DND-41 (cell line): ENCODE measurements at regions not wholly inside any gene's neighbourhood (a gene's known extent, or its start where the extent isn't known, plus 50 kb on each side); places are given as distances from the start of the nearest gene placed in this dataset.

ENCODE experiments used
- ATAC-seq: fragments of 200-7000 bp; cut with Tn5 transposase; 3 replicates; pipeline ENCODE4 v1.9.1; 2021; ENCODE audit warnings: low read depth; ENCODE audit not compliant: insufficient read depth
- DNase-seq: peaks from one replicate; pipeline ENCODE4 v3.0.0-alpha.2; 2020
- H2AFZ ChIP-seq: 2 replicates; pipeline ENCODE4 v1.6.0; 2012; ENCODE audit warnings: low read depth, low read length
- H3K27ac ChIP-seq: 2 replicates; pipeline ENCODE4 v1.5.1; 2012; ENCODE audit warnings: low read length, inconsistent platforms
- H3K27me3 ChIP-seq: fragments of 200-600 bp; sonication (generic); 2 replicates; pipeline ENCODE4 v1.6.0; 2012; ENCODE audit warnings: low read length, mild to moderate bottlenecking, inconsistent platforms; ENCODE audit not compliant: insufficient read depth, poor library complexity
- H3K36me3 ChIP-seq: 2 replicates; pipeline ENCODE4 v1.5.1; 2012; ENCODE audit warnings: low read length, inconsistent platforms; ENCODE audit not compliant: insufficient read depth
- H3K4me1 ChIP-seq: 2 replicates; pipeline ENCODE4 v1.5.1; 2012; ENCODE audit warnings: mild to moderate bottlenecking, low read length; ENCODE audit not compliant: insufficient read depth
- H3K4me2 ChIP-seq: 2 replicates; pipeline ENCODE4 v1.6.0; 2012; ENCODE audit warnings: mild to moderate bottlenecking, moderate library complexity, low read length, inconsistent platforms; ENCODE audit not compliant: insufficient read depth
- H3K4me3 ChIP-seq, 2 experiments: fragments of 200-600 bp in 1 of 2; shearing (Covaris generic) in 1 of 2; 2 replicates each; pipeline ENCODE4 v1.5.1; 2012 to 2016; ENCODE audit warnings: inconsistent platforms in 2 of 2, low read length in 2 of 2, mild to moderate bottlenecking in 2 of 2, low read depth in 1 of 2, moderate library complexity in 1 of 2
- H3K79me2 ChIP-seq: 2 replicates; pipeline ENCODE4 v1.6.0; 2012; ENCODE audit warnings: low read length, inconsistent platforms; ENCODE audit not compliant: insufficient read depth
- H3K9ac ChIP-seq: 2 replicates; pipeline ENCODE4 v1.6.0; 2012; ENCODE audit warnings: low read depth, mild to moderate bottlenecking, inconsistent platforms, low read length, moderate library complexity
- H3K9me3 ChIP-seq: 2 replicates; pipeline ENCODE4 v1.5.1; 2012; ENCODE audit warnings: low read length, moderate library complexity, mild to moderate bottlenecking, inconsistent platforms; ENCODE audit not compliant: insufficient read depth, severe bottlenecking
- H4K20me1 ChIP-seq: 2 replicates; pipeline ENCODE4 v1.6.0; 2012; ENCODE audit warnings: low read length; ENCODE audit not compliant: insufficient read depth
- CTCF ChIP-seq: IDR thresholded peaks from 2 replicates; pipeline ENCODE4 v1.5.1; 2012; ENCODE audit warnings: borderline replicate concordance, low read length, moderate library complexity, mild to moderate bottlenecking; ENCODE audit not compliant: poor library complexity, severe bottlenecking; ENCODE audit errors: extremely low read depth
- EZH2 ChIP-seq: IDR thresholded peaks from 3 replicates; pipeline ENCODE4 v1.6.1; 2012; ENCODE audit warnings: borderline replicate concordance, low read depth, mild to moderate bottlenecking, moderate library complexity, low read length, inconsistent platforms; ENCODE audit not compliant: severe bottlenecking

- Histone ChIP-seq H4K20me1 (no peaks in the 10 kb centered on the region), H3K4me1 (no peaks in the 10 kb centered on the region), H3K79me2 (no peaks in the 10 kb centered on the region), H3K27ac (no peak overlapping the region), H3K4me2 (no peak overlapping the region), H2AFZ (no peak overlapping the region), H3K27me3 (peaks cover 16% of the 10 kb centered on the region), H3K36me3 (no peaks in the 10 kb centered on the region), H3K9ac (no peak overlapping the region), H3K4me3 (no peak overlapping the region), H3K9me3 (no peaks in the 10 kb centered on the region)
- TF ChIP-seq EZH2 (no peak), CTCF (no peak)
- DNase-seq (no peak), ATAC-seq (no peak)
Measured at GRCh38 chr20:51204051-51204715, 181.3 kb upstream of the KCNG1 start.

- DNase-seq: no peak
- Histone ChIP-seq H3K27ac (no peak overlapping the region), H3K4me3 (no peak overlapping the region), H3K36me3 (no peaks in the 10 kb centered on the region), H3K4me1 (no peaks in the 10 kb centered on the region), H4K20me1 (no peaks in the 10 kb centered on the region), H3K79me2 (no peaks in the 10 kb centered on the region), H2AFZ (no peak overlapping the region), H3K4me2 (no peak overlapping the region), H3K27me3 (peaks cover under 1% of the 10 kb centered on the region), H3K9me3 (no peaks in the 10 kb centered on the region), H3K9ac (no peak overlapping the region)
- no peak for TF ChIP-seq EZH2
- TF ChIP-seq CTCF: no peak
- ATAC-seq: no peak
Measured at GRCh38 chr20:51202304-51202703, 179.4 kb upstream of the KCNG1 start.

- no peaks in the 10 kb centered on the region for H3K79me2 ChIP-seq
- H3K9ac ChIP-seq: no peak overlapping the region
- H3K27ac ChIP-seq: no peak overlapping the region
- H3K4me3 ChIP-seq: no peak overlapping the region
- no peaks in the 10 kb centered on the region for H3K36me3 ChIP-seq
- DNase-seq (no peak), ATAC-seq (no peak)
- H3K4me1 ChIP-seq: no peaks in the 10 kb centered on the region
- H4K20me1 ChIP-seq: no peaks in the 10 kb centered on the region
- H2AFZ ChIP-seq: no peak overlapping the region
- H3K27me3 ChIP-seq: peaks cover 10% of the 10 kb centered on the region
- no peaks in the 10 kb centered on the region for H3K9me3 ChIP-seq
- H3K4me2 ChIP-seq: no peak overlapping the region
- TF ChIP-seq EZH2: no peak
- no peak for TF ChIP-seq CTCF
Measured at GRCh38 chr20:51199920-51200319, 177.0 kb upstream of the KCNG1 start.
